Activated CD8-positive, alpha-beta memory T cell treated with anti-CD3 and anti-CD28 coated beads for 36 hours (primary cell): ENCODE measurements at regions not wholly inside any gene's neighbourhood (a gene's known extent, or its start where the extent isn't known, plus 50 kb on each side); places are given as distances from the start of the nearest gene placed in this dataset.

Experiments used
- CTCF ChIA-PET: fragments of 350-600 bp; sonication (Branson Sonifier 250); formaldehyde crosslinking; loops from one replicate; lab custom pipeline; 2021; ENCODE audit warnings: antibody characterized with exemption; lab: Charles Lee
- POLR2A ChIA-PET: fragments of 350-600 bp; sonication (Branson Sonifier 250); formaldehyde crosslinking; loops from one replicate; lab custom pipeline; 2021; ENCODE audit warnings: antibody characterized with exemption; lab: Charles Lee

- CTCF ChIA-PET, result interaction anchor here (0.6 kb wide), 1 partner anchor 122 kb away, joined by 3 read pairs; no protein-coding TSS in a partner anchor
- POLR2A ChIA-PET, result no interaction called here
Measured at GRCh38 chr6:48278261-48278660, 167.3 kb upstream of the PTCHD4 start.

GRCh38 chr6:48272518-48272917 is 161.5 kb upstream of the PTCHD4 start:
- CTCF ChIA-PET, result no interaction called here
- POLR2A ChIA-PET, result no interaction called here

DNA sequence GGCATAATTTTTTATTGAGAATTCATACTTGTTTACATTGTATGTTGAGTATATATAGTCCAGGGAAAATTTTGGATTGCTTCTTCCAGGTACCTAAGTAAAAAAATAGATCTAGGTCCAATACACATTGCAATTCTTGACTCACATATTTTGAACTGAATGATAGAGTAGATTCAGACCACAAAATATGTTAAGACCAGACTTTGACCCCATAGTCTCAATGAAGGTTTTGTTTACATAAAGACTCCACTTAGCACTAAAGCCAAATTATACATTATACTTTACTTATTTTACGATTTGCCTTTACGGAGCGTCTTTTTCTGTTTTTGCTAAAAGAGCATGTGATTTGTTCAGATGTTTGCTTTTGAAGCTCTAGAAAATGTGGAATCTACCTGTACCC is 144.1 kb upstream of the PTCHD4 start:
- CTCF ChIA-PET, result no interaction called here
- POLR2A ChIA-PET, result no interaction called here

- POLR2A ChIA-PET, result no interaction called here
- CTCF ChIA-PET, result no interaction called here
Measured at GRCh38 chr6:48249071-48249470, 138.1 kb upstream of the PTCHD4 start.

DNA sequence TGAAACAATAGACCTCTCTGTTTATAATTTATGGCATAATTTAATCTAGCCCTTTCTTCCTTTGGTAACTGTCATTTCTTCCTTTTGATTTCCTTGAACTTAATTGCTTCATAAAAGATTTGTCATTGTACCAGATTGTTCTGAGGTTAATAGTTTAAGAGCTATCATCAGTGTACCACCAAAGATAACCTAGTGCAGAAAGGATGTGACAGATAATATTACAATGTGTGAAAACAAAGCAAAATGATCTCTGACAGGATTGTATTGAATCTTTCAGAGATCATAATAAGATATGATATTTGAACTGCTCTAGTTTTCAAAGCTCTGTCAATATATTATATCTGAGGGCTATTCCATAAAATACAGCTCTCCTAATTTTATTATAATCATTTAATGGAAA is 132.1 kb upstream of the PTCHD4 start:
- ChIA-PET POLR2A (no interaction called here), CTCF (no interaction called here)

DNA sequence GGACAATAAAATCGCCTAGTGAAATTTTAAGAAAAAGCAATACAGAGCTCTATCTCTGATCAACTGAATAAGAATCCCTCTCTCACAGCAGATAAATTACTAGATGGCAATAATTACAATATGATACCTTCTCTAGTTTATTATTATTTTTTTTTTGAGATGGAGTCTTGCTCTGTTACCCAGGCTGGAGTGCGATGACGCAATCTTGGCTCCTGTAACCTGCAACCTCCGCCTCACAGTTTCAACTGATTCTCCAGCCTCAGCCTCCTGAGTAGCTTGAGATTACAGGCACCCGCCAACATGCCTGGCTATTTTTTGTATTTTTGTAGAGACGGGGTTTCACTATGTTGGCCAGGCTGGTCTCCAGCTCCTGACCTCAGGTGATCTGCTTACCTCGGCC is 129.3 kb upstream of the PTCHD4 start:
- CTCF ChIA-PET, result no interaction called here
- POLR2A ChIA-PET, result no interaction called here

- ChIA-PET CTCF (no interaction called here), POLR2A (no interaction called here)
Measured at GRCh38 chr6:48236375-48236774, 125.4 kb upstream of the PTCHD4 start.

- POLR2A ChIA-PET, result no interaction called here
Measured at GRCh38 chr6:48233063-48233462, 122.1 kb upstream of the PTCHD4 start.

DNA sequence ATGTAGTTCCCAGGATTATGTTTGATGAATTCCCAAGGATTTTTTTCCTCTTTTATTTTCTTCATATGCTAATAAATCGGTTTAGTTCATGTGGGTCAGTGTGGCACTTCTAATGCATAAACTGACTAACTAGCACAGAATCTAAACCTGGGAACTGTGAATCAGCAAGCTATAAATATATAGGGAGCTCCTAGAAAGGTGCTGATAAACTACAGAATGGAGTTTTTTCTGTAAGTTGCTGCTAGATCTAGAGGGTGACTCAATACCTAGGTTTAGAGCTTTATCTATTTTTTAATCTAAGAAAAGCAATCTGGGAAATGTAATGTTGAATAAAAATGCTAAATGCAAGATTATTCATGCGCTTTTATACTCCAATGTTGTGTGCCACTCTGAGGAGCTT is 118.8 kb upstream of the PTCHD4 start:
- ChIA-PET CTCF (no interaction called here), POLR2A (no interaction called here)

More at GRCh38 chr6:48233063-48233462, 122.1 kb upstream of the PTCHD4 start:
- CTCF ChIA-PET, result no interaction called here

GRCh38 chr6:48222241-48222640 is 111.2 kb upstream of the PTCHD4 start:
- ChIA-PET CTCF (no interaction called here), POLR2A (no interaction called here)

- ChIA-PET CTCF (no interaction called here), POLR2A (no interaction called here)
Measured at GRCh38 chr6:48213076-48213788, 102.2 kb upstream of the PTCHD4 start.

GRCh38 chr6:48212501-48212900 is 101.5 kb upstream of the PTCHD4 start:
- POLR2A ChIA-PET, result no interaction called here
- CTCF ChIA-PET, result no interaction called here

DNA sequence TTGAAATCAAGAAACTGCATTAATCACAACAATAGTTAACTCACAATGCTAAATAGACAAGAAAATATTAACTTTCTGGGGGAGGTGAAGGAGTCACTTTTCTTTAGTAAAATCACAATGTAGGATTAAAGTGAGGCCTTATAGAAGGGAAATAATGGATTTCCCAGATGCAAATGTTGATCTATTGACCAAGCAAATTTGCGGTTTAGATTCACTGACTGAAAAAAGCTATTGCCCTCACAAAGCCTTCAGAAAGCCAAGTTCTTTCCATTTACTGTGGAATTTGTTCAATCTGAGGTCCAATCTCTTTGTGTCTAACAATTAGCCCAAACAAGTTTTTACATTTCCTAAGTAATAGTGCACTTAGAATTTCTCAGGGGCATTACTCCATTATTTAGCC is 95.1 kb upstream of the PTCHD4 start:
- ChIA-PET POLR2A (no interaction called here), CTCF (no interaction called here)

DNA sequence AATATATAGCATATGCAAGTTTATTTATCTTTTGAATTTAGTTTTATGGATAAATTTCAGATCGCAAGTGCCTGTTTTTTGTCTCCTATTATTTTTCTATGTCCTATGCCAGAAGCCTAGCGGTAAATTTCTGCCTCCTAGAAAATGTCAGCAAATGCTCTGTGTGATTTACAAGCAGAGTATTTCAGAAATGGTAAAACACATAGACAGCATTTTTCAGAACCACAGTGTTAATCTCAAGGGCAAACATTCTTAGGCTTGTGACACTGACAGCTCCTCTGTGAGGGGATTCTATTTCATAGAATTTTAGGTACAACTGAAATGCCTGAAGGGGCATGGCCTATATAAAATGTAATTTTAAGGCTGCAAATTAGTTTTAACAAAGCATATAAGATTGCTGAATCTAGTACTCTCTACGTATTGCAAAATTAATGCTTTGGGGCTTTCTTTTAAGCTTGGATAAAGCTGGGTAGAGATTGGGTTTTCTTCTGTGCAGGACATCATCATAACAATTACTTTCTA is 89.9 kb upstream of the PTCHD4 start:
- CTCF ChIA-PET, result no interaction called here
- POLR2A ChIA-PET, result no interaction called here

- POLR2A ChIA-PET, result no interaction called here
- CTCF ChIA-PET, result no interaction called here
Measured at GRCh38 chr6:48199499-48199898, 88.5 kb upstream of the PTCHD4 start.

DNA sequence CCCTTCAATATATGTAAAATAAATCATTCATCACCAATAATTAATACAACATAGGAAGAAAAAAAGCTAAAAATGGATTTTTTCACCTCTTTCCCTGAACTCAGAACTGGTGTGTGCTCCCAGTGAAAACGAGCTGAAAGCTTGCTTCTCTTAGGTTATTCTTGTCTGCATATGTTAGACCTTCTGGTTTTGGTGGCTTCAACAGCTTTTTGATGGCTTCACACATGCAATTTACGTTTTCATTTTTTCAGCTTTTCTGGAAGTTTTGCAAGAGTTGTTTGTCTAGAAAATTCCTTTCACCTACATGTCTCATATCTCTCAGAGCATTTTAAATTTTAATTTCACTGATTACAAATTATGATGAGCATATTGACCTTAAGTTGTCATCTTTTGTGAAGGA is 86.9 kb upstream of the PTCHD4 start:
- POLR2A ChIA-PET, result no interaction called here
- CTCF ChIA-PET, result no interaction called here

- ChIA-PET CTCF (no interaction called here), POLR2A (no interaction called here)
Measured at GRCh38 chr6:48194596-48195295, 83.7 kb upstream of the PTCHD4 start.

DNA sequence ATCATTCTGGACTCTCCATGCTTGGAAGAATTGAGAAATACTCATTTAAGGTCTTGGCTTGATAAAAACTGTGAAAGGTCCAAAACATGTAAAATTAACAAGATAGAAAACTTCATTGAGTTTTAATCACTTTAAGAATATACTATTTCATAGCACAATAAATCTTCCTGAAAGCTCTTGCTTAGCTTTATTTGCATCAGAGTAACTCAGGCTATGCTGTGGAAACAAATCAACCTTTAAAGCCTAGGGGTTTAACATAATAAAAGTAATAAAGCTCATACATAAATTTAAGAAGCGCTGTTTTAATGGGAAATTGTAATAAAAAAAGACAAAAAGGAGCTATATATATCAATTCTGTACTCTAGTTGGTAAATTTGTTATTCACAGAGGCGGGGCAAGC is 77.2 kb upstream of the PTCHD4 start:
- ChIA-PET POLR2A (no interaction called here), CTCF (no interaction called here)

- ChIA-PET CTCF (no interaction called here), POLR2A (no interaction called here)
Measured at GRCh38 chr6:48186746-48187145, 75.7 kb upstream of the PTCHD4 start.

DNA sequence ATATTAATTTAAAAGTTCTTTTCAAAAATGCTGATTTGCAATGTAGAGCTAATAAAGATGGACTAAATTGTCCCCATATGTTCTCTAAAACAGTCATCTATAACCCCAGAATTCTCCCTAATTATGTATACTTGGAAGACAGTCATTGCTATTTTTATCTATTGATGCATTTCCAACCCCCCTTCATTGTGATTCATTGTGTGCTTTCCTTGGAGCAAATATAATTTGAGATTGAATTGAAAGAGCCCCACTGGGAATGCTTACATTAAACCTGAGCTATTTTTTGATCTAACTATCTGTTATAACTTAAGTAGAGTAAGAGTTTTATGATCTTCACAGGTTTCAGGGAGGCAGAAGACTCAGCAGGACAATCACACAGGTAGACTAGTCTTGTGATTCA is 73.7 kb upstream of the PTCHD4 start:
- POLR2A ChIA-PET, result no interaction called here
- CTCF ChIA-PET, result no interaction called here
